Calu3 (cell line): ENCODE measurements at regions not wholly inside any gene's neighbourhood (a gene's known extent, or its start where the extent isn't known, plus 50 kb on each side); places are given as distances from the start of the nearest gene placed in this dataset.

ENCODE experiments used
- BruUV-seq: library from RNA; stranded (reverse); fragments of 400-500 nt; replicated peaks from 2 replicates; lab custom pipeline; 2021; lab: Mats Ljungman, UMichigan
- CTCF ChIA-PET: fragments of 300-600 bp; sonication (Branson Sonifier 250); formaldehyde crosslinking; loops from one replicate; lab custom pipeline; 2022; ENCODE audit warnings: antibody characterized with exemption; lab: Charles Lee
- DNase-seq: peaks from one replicate; pipeline ENCODE4 v3.0.0; 2022
- H3K27ac Mint-ChIP-seq: one replicate; pipeline ENCODE4 v1.8.0; 2022; ENCODE audit warnings: mixed read lengths; ENCODE audit not compliant: unreplicated experiment
- H3K27me3 Mint-ChIP-seq: one replicate; pipeline ENCODE4 v1.8.0; 2022; ENCODE audit warnings: mixed read lengths; ENCODE audit not compliant: unreplicated experiment
- H3K36me3 Mint-ChIP-seq: one replicate; pipeline ENCODE4 v1.8.0; 2022; ENCODE audit warnings: mild to moderate bottlenecking, moderate library complexity, mixed read lengths; ENCODE audit not compliant: insufficient read depth, unreplicated experiment
- H3K4me1 Mint-ChIP-seq: one replicate; pipeline ENCODE4 v1.8.0; 2022; ENCODE audit warnings: mild to moderate bottlenecking, low read depth, mixed read lengths; ENCODE audit not compliant: unreplicated experiment
- H3K4me3 Mint-ChIP-seq: one replicate; pipeline ENCODE4 v1.8.0; 2022; ENCODE audit warnings: mild to moderate bottlenecking, low read depth, moderate library complexity, mixed read lengths; ENCODE audit not compliant: unreplicated experiment
- H3K9me3 Mint-ChIP-seq: one replicate; pipeline ENCODE4 v1.8.0; 2022; ENCODE audit warnings: low read depth, mixed read lengths; ENCODE audit not compliant: unreplicated experiment
- CTCF ChIP-seq: fragments of 200-600 bp; IDR thresholded peaks from one replicate; pipeline ENCODE4 v1.8.0; 2022; ENCODE audit warnings: antibody characterized with exemption; ENCODE audit not compliant: unreplicated experiment
- intact Hi-C: fragments of 100-400 bp; cut with micrococcal nuclease; formaldehyde crosslinking; loops from one replicate; pipeline ENCODE4 v1.10.0; 2022; ENCODE audit not compliant: unreplicated experiment

GRCh38 chr13:44300895-44301638 lies 72.6 kb upstream of the SERP2 start:
- Mint-ChIP-seq H3K4me3 (peak overlapping the region; percentile 39), H3K4me1 (peaks cover 50% of the 10 kb centered on the region), H3K27ac (peak overlapping the region; percentile 93), H3K27me3 (no peaks in the 10 kb centered on the region), H3K36me3 (peaks cover 9% of the 10 kb centered on the region), H3K9me3 (peaks cover 4% of the 10 kb centered on the region)
- TF ChIP-seq CTCF = no peak
- TSS peak; percentile 55 for BruUV-seq
- DNase-seq = peak; percentile 52
- intact Hi-C loops = no loop called here
- CTCF ChIA-PET = no interaction called here

GRCh38 chr13:44301639-44302015 lies 72.0 kb upstream of the SERP2 start:
- peaks cover 56% of the 10 kb centered on the region for H3K4me1 Mint-ChIP-seq
- BruUV-seq = no TSS peak
- no peak for DNase-seq
- CTCF ChIA-PET = no interaction called here
- H3K4me3 Mint-ChIP-seq = peak overlapping the region; percentile 39
- peaks cover 9% of the 10 kb centered on the region for H3K36me3 Mint-ChIP-seq
- intact Hi-C loops = no loop called here
- no peak for TF ChIP-seq CTCF
- peak overlapping the region; percentile 93 for H3K27ac Mint-ChIP-seq
- H3K9me3 Mint-ChIP-seq = peaks cover 4% of the 10 kb centered on the region
- H3K27me3 Mint-ChIP-seq = no peaks in the 10 kb centered on the region

GRCh38 chr13:44302233-44302632 lies 71.4 kb upstream of the SERP2 start:
- Mint-ChIP-seq H3K4me3 (no peak overlapping the region), H3K9me3 (peaks cover 4% of the 10 kb centered on the region), H3K4me1 (peaks cover 62% of the 10 kb centered on the region), H3K36me3 (peaks cover 9% of the 10 kb centered on the region), H3K27me3 (no peaks in the 10 kb centered on the region), H3K27ac (no peak overlapping the region)
- intact Hi-C loops = no loop called here
- CTCF ChIA-PET = no interaction called here
- no peak for TF ChIP-seq CTCF
- no TSS peak for BruUV-seq
- DNase-seq = no peak

GRCh38 chr13:44302940-44303575 lies 70.6 kb upstream of the SERP2 start:
- Mint-ChIP-seq H3K4me1 (peaks cover 68% of the 10 kb centered on the region), H3K27me3 (no peaks in the 10 kb centered on the region), H3K27ac (no peak overlapping the region), H3K36me3 (peaks cover 9% of the 10 kb centered on the region), H3K9me3 (peaks cover 4% of the 10 kb centered on the region), H3K4me3 (no peak overlapping the region)
- no peak for TF ChIP-seq CTCF
- CTCF ChIA-PET = interaction anchor here (0.5 kb wide), 1 partner anchor 161 kb away, joined by 3 read pairs; no protein-coding TSS in a partner anchor
- intact Hi-C loops = no loop called here
- BruUV-seq = no TSS peak
- no peak for DNase-seq
